K562 (cell line): ENCODE measurements at regions not wholly inside any gene's neighbourhood (a gene's known extent, or its start where the extent isn't known, plus 50 kb on each side); places are given as distances from the start of the nearest gene placed in this dataset.

ENCODE experiments used
- ATAC-seq: fragments of 200-7000 bp; cut with Tn5 transposase; 3 replicates; pipeline ENCODE4 v1.9.1; 2020; ENCODE audit warnings: moderate library complexity
- BruUV-seq: library from RNA; stranded (reverse); fragments of 400-500 nt; replicated peaks from 2 replicates; lab custom pipeline; 2021; lab: Mats Ljungman, UMichigan
- CTCF ChIA-PET: fragments of 300-600 bp; formaldehyde crosslinking; extraction: SDS; loops from one replicate; lab custom pipeline; 2021; ENCODE audit warnings: low intra/inter-chr PET ratio; lab: Yijun Ruan, JAX
- POLR2A ChIA-PET: fragments of 300-600, 350-650 bp; sonication (Branson Sonifier 250); formaldehyde crosslinking; extraction: SDS; loops from one replicate; lab custom pipeline; 2021; ENCODE audit warnings: antibody characterized with exemption, inconsistent platforms; lab: Yijun Ruan, JAX
- DNase-seq, 4 experiments: peaks; one replicate each; pipeline versions ENCODE4 v3.0.0 to v3.0.0-alpha.2; 2011 to 2018; ENCODE audit warnings: low spot score in 3 of 4, mixed read lengths in 3 of 4; ENCODE audit errors: extremely low read depth in 1 of 4
- FAIRE-seq: peaks from 2 replicates; lab custom pipeline; 2011; peaks lifted over from hg19 to GRCh38; lab: Jason Lieb, UNC
- H2AFZ ChIP-seq: 2 replicates; pipeline ENCODE4 v1.6.0; 2011; ENCODE audit warnings: low read depth, low read length, control low read depth, inconsistent platforms
- H3K27ac ChIP-seq: fragments of 200-600 bp; 3 replicates; pipeline ENCODE4 v1.8.0; 2011; ENCODE audit warnings: low read depth, mild to moderate bottlenecking, control low read depth, inconsistent platforms, low read length, moderate library complexity, mixed read lengths; ENCODE audit errors: extremely low read depth
- H3K27me3 ChIP-seq, 2 experiments: fragments of 300-600 bp in 1 of 2; 2 replicates in 1 of 2; 3 replicates in 1 of 2; pipeline versions ENCODE4 v1.6.0 to v1.8.0; 2011; ENCODE audit warnings: inconsistent platforms in 2 of 2, low read length in 2 of 2, mild to moderate bottlenecking in 1 of 2, mixed read lengths in 1 of 2, moderate library complexity in 1 of 2; ENCODE audit not compliant: control insufficient read depth in 2 of 2, insufficient read depth in 2 of 2
- H3K36me3 ChIP-seq: fragments of 300-600 bp; 3 replicates; pipeline ENCODE4 v1.8.0; 2011; ENCODE audit warnings: mild to moderate bottlenecking, low read length, inconsistent platforms; ENCODE audit not compliant: control insufficient read depth, insufficient read depth
- H3K4me1 ChIP-seq, 2 experiments: fragments of 200-600 bp in 1 of 2; replicated peaks in 1 of 2; 2 replicates in 1 of 2; 3 replicates in 1 of 2; pipeline versions ENCODE4 v1.5.1 to v1.8.0; 2011; ENCODE audit warnings: inconsistent platforms in 2 of 2, low read length in 2 of 2, mild to moderate bottlenecking in 1 of 2, mixed read lengths in 1 of 2, moderate library complexity in 1 of 2; ENCODE audit not compliant: control insufficient read depth in 2 of 2, insufficient read depth in 2 of 2
- H3K4me2 ChIP-seq: 2 replicates; pipeline ENCODE4 v1.6.1; 2011; ENCODE audit warnings: low read length, control low read depth, inconsistent platforms, mixed read lengths; ENCODE audit not compliant: insufficient read depth
- H3K4me3 ChIP-seq: fragments of 200-600 bp; sonication (generic), shearing (Covaris generic); 2 replicates; pipeline ENCODE4 v1.5.1; 2016; ENCODE audit warnings: control low read depth, inconsistent platforms
- H3K79me2 ChIP-seq: fragments of 200-600 bp; 3 replicates; pipeline ENCODE4 v1.8.0; 2011; ENCODE audit warnings: low read length, inconsistent platforms; ENCODE audit not compliant: control insufficient read depth, insufficient read depth
- H3K9ac ChIP-seq, 2 experiments: 2 replicates each; pipeline versions ENCODE4 v1.6.0 to v1.6.1; 2011; ENCODE audit warnings: low read depth in 2 of 2, low read length in 2 of 2, control low read depth in 1 of 2, inconsistent platforms in 1 of 2, mild to moderate bottlenecking in 1 of 2, mixed read lengths in 1 of 2; ENCODE audit not compliant: insufficient read depth in 1 of 2
- H3K9me1 ChIP-seq: one replicate; pipeline ENCODE4 v1.6.0; 2011; ENCODE audit warnings: inconsistent platforms, mild to moderate bottlenecking, low read length, moderate library complexity; ENCODE audit not compliant: control insufficient read depth, insufficient read depth
- H3K9me3 ChIP-seq: replicated peaks from 2 replicates; pipeline ENCODE4 v1.5.1; 2011; ENCODE audit warnings: low read depth, low read length, inconsistent platforms; ENCODE audit not compliant: control insufficient read depth, insufficient read depth
- H4K20me1 ChIP-seq: replicated peaks from 2 replicates; pipeline ENCODE4 v1.6.1; 2011; ENCODE audit warnings: low read length, inconsistent platforms, mixed read lengths; ENCODE audit not compliant: control insufficient read depth, insufficient read depth
- CAMTA2 ChIP-seq: fragments of 250-450 bp; sonication (Bioruptor Pico); conservative IDR thresholded peaks from 2 replicates; pipeline ENCODE4 v1.5.1; 2022
- CTCF ChIP-seq, 3 experiments: IDR thresholded peaks in 2 of 3; conservative IDR thresholded peaks in 1 of 3; 2 replicates each; pipeline ENCODE4 v1.5.1; 2011 to 2012; ENCODE audit warnings: low read length in 3 of 3, mild to moderate bottlenecking in 3 of 3, control low read depth in 2 of 3, improper control_type of control experiment in 1 of 3, inconsistent platforms in 1 of 3, low read depth in 1 of 3, mixed read lengths in 1 of 3, moderate library complexity in 1 of 3; ENCODE audit not compliant: insufficient read depth in 2 of 3
- HDAC2 ChIP-seq: fragments of 450-650 bp; IDR thresholded peaks from 2 replicates; pipeline ENCODE4 v1.6.1; 2016; ENCODE audit warnings: mild to moderate bottlenecking
- MEF2A ChIP-seq: IDR thresholded peaks from 2 replicates; pipeline ENCODE4 v1.6.1; 2011; ENCODE audit warnings: low read depth, mild to moderate bottlenecking, low read length, moderate library complexity; ENCODE audit not compliant: control insufficient read depth
- NR0B1 ChIP-seq: fragments of 450-650 bp; IDR thresholded peaks from one replicate; pipeline ENCODE4 v1.6.1; 2018; ENCODE audit warnings: mild to moderate bottlenecking, moderate library complexity; ENCODE audit not compliant: partially characterized antibody
- SRSF7 ChIP-seq: fragments of 200-400 bp; formaldehyde crosslinking; optimal IDR thresholded peaks from 2 replicates; pipeline ENCODE3; 2017; ENCODE audit warnings: mild to moderate bottlenecking, low read depth, low read length
- ZBTB43 ChIP-seq: sonication (generic); formaldehyde crosslinking; IDR thresholded peaks from 2 replicates; pipeline ENCODE4 v1.8.0; 2023; ENCODE audit warnings: mild to moderate bottlenecking, missing genetic modification reagents
- ZEB2 ChIP-seq: fragments of 450-650 bp; IDR thresholded peaks from 2 replicates; pipeline ENCODE4 v1.6.1; 2016
- ZNF224 ChIP-seq: sonication (generic); formaldehyde crosslinking; IDR thresholded peaks from 2 replicates; pipeline ENCODE4 v1.8.0; 2022; ENCODE audit warnings: mild to moderate bottlenecking, missing genetic modification reagents
- ZNF431 ChIP-seq: sonication (generic); formaldehyde crosslinking; IDR thresholded peaks from 2 replicates; pipeline ENCODE4 v1.8.0; 2022; ENCODE audit warnings: mild to moderate bottlenecking, missing genetic modification reagents
- WGBS: fragments of 100-300 bp; shearing (Covaris generic); methylation state at CpG from one replicate; pipeline ENCODE4 v1.1.6; 2016; ENCODE audit warnings: low coverage, mixed read lengths; ENCODE audit not compliant: insufficient coverage; ENCODE audit errors: missing lambda C conversion rate; 5-methylcytosine and 5-hydroxymethylcytosine counted together
- in situ Hi-C: fragments of 300-500 bp; cut with MboI; formaldehyde crosslinking; loops from 4 replicates; pipeline ENCODE4 v1.15.0; 2018; ENCODE audit warnings: inconsistent platforms, mixed read lengths
- intact Hi-C: fragments of 100-400 bp; cut with micrococcal nuclease; formaldehyde crosslinking; loops from 2 replicates; pipeline ENCODE4 v1.14.2; 2022

- intact Hi-C loops: no loop called here
- H3K27me3 ChIP-seq: peaks cover 8 to 34% of the 10 kb centered on the region in 2 experiments; a peak in 4 of 5 replicates
- no TSS peak for BruUV-seq
- H3K27ac ChIP-seq: no peak overlapping the region
- H3K9me3 ChIP-seq: no peaks in the 10 kb centered on the region
- no peaks in the 10 kb centered on the region for H3K79me2 ChIP-seq
- H3K9me1 ChIP-seq: no peaks in the 10 kb centered on the region
- peak in 1 of 3 experiments; percentile 10; a peak in 1 of 6 replicates for TF ChIP-seq CTCF (IDR thresholded peaks at IDR 0.05 in 2 of 3, conservative IDR thresholded peaks at IDR 0.05 in 1 of 3; ENCODE audit: insufficient read depth in 2 of 3, low read depth in 1 of 3, low read length in 3 of 3)
- TF ChIP-seq ZNF224 (CRISPR knock-in tag): no peak
- no peaks in the 10 kb centered on the region for H4K20me1 ChIP-seq
- H2AFZ ChIP-seq: no peak overlapping the region
- ATAC-seq (peak; percentile 58), DNase-seq (no peak), FAIRE-seq (no peak)
- no peak overlapping the region for H3K4me3 ChIP-seq
- H3K4me2 ChIP-seq: no peak overlapping the region
- H3K36me3 ChIP-seq: no peaks in the 10 kb centered on the region
- ChIA-PET CTCF (no interaction called here), POLR2A (interaction anchor here (0.5 to 0.6 kb wide), 2 partner anchors 18 to 301 kb away, joined by 3 to 5 read pairs; no protein-coding TSS in a partner anchor)
- H3K9ac ChIP-seq: no peak overlapping the region; a peak in 1 of 4 replicates
- in situ Hi-C loops: no loop called here
- H3K4me1 ChIP-seq: peaks cover 0 to 3% of the 10 kb centered on the region in 2 experiments; a peak in 1 of 5 replicates
- 17% methylated on average over 9 of the region's 9 CpGs for WGBS
Measured at GRCh38 chr2:30373881-30374302, 73.2 kb upstream of the LCLAT1 start.

GRCh38 chr2:30374380-30374779 lies 72.7 kb upstream of the LCLAT1 start:
- no TSS peak for BruUV-seq
- CTCF ChIA-PET: no interaction called here
- no peaks in the 10 kb centered on the region for H3K9me1 ChIP-seq
- no peak for TF ChIP-seq SRSF7
- no peak for TF ChIP-seq NR0B1
- TF ChIP-seq ZNF431 (CRISPR knock-in tag): no peak
- no peak for TF ChIP-seq ZBTB43 (CRISPR knock-in tag)
- no peak for TF ChIP-seq CAMTA2 (CRISPR knock-in tag)
- TF ChIP-seq MEF2A: no peak
- no peak for TF ChIP-seq ZEB2
- TF ChIP-seq HDAC2: no peak

More at GRCh38 chr2:30374380-30374779, 72.7 kb upstream of the LCLAT1 start:
- Histone ChIP-seq H3K9ac (no peak overlapping the region), H3K4me2 (no peak overlapping the region), H3K27me3 (peaks cover 8 to 31% of the 10 kb centered on the region in 2 experiments; a peak in 4 of 5 replicates), H3K4me3 (no peak overlapping the region), H3K4me1 (peaks cover 0 to 3% of the 10 kb centered on the region in 2 experiments; a peak in 1 of 5 replicates), H2AFZ (no peak overlapping the region), H4K20me1 (no peaks in the 10 kb centered on the region), H3K36me3 (no peaks in the 10 kb centered on the region), H3K79me2 (no peaks in the 10 kb centered on the region), H3K9me3 (no peaks in the 10 kb centered on the region), H3K27ac (no peak overlapping the region)
- no peak for DNase-seq
- peak; percentile 53; the same call in 2 of the 3 replicates for ATAC-seq
- in situ Hi-C loops (no loop called here), intact Hi-C loops (no loop called here)
- WGBS: 6% methylated on average over 2 of the region's 2 CpGs
- no peak for FAIRE-seq
- POLR2A ChIA-PET: interaction anchor here (1.2 to 1.3 kb wide), 2 partner anchors 10 kb away, joined by 3 to 4 read pairs; no protein-coding TSS in a partner anchor
